Osteocyte (in vitro differentiated cells): ENCODE measurements at regions not wholly inside any gene's neighbourhood (a gene's known extent, or its start where the extent isn't known, plus 50 kb on each side); places are given as distances from the start of the nearest gene placed in this dataset.

Experiments
- DNase-seq: peaks from one replicate; pipeline ENCODE4 v3.0.0; 2021; ENCODE audit warnings: mixed read lengths; ENCODE audit not compliant: unreplicated experiment; ENCODE audit errors: extremely low spot score
- H3K27ac Mint-ChIP-seq: one replicate; pipeline ENCODE4 v1.8.0; 2021; ENCODE audit warnings: mild to moderate bottlenecking, mixed read lengths; ENCODE audit not compliant: unreplicated experiment
- H3K27me3 Mint-ChIP-seq: one replicate; pipeline ENCODE4 v1.8.0; 2021; ENCODE audit warnings: mixed read lengths; ENCODE audit not compliant: unreplicated experiment
- H3K36me3 Mint-ChIP-seq: one replicate; pipeline ENCODE4 v1.8.0; 2021; ENCODE audit warnings: mixed read lengths; ENCODE audit not compliant: unreplicated experiment
- H3K4me1 Mint-ChIP-seq: one replicate; pipeline ENCODE4 v1.8.0; 2021; ENCODE audit warnings: mixed read lengths; ENCODE audit not compliant: unreplicated experiment
- H3K4me3 Mint-ChIP-seq: one replicate; pipeline ENCODE4 v1.8.0; 2021; ENCODE audit warnings: mild to moderate bottlenecking, moderate library complexity, mixed read lengths; ENCODE audit not compliant: unreplicated experiment
- H3K9me3 Mint-ChIP-seq: one replicate; pipeline ENCODE4 v1.8.0; 2021; ENCODE audit warnings: mixed read lengths; ENCODE audit not compliant: unreplicated experiment
- CTCF ChIP-seq: fragments of 200-600 bp; sonication (generic); IDR thresholded peaks from 2 replicates; pipeline ENCODE4 v1.5.0; 2021; ENCODE audit warnings: antibody characterized with exemption, mild to moderate bottlenecking, moderate library complexity

- TF ChIP-seq CTCF: no peak
- peaks cover 1% of the 10 kb centered on the region for H3K4me1 Mint-ChIP-seq
- H3K9me3 Mint-ChIP-seq: no peaks in the 10 kb centered on the region
- no peak for DNase-seq
- H3K4me3 Mint-ChIP-seq: no peak overlapping the region
- no peak overlapping the region for H3K27ac Mint-ChIP-seq
- H3K36me3 Mint-ChIP-seq: no peaks in the 10 kb centered on the region
- H3K27me3 Mint-ChIP-seq: no peaks in the 10 kb centered on the region
Observed at GRCh38 chr13:103303078-103303651, 236.9 kb upstream of the SLC10A2 start.

GRCh38 chr13:103302676-103303075 lies 236.5 kb upstream of the SLC10A2 start:
- TF ChIP-seq CTCF: no peak
- Mint-ChIP-seq H3K4me1 (no peaks in the 10 kb centered on the region), H3K9me3 (no peaks in the 10 kb centered on the region), H3K36me3 (no peaks in the 10 kb centered on the region), H3K27me3 (no peaks in the 10 kb centered on the region), H3K4me3 (no peak overlapping the region), H3K27ac (no peak overlapping the region)
- DNase-seq: no peak

- H3K4me1 Mint-ChIP-seq: no peaks in the 10 kb centered on the region
- DNase-seq: no peak
Observed at GRCh38 chr13:103299079-103299478, 232.9 kb upstream of the SLC10A2 start.

GRCh38 chr13:103297083-103297482 lies 230.9 kb upstream of the SLC10A2 start:
- no peak overlapping the region for H3K4me3 Mint-ChIP-seq
- no peaks in the 10 kb centered on the region for H3K27me3 Mint-ChIP-seq
- no peaks in the 10 kb centered on the region for H3K4me1 Mint-ChIP-seq
- H3K9me3 Mint-ChIP-seq: peaks cover 3% of the 10 kb centered on the region
- peaks cover 2% of the 10 kb centered on the region for H3K36me3 Mint-ChIP-seq
- H3K27ac Mint-ChIP-seq: no peak overlapping the region
- no peak for TF ChIP-seq CTCF
- DNase-seq: no peak

More at GRCh38 chr13:103299079-103299478, 232.9 kb upstream of the SLC10A2 start:
- TF ChIP-seq CTCF: no peak
- Mint-ChIP-seq H3K9me3 (peaks cover 3% of the 10 kb centered on the region), H3K27ac (no peak overlapping the region), H3K27me3 (no peaks in the 10 kb centered on the region), H3K36me3 (peaks cover 2% of the 10 kb centered on the region), H3K4me3 (no peak overlapping the region)

GRCh38 chr13:103291798-103292572 lies 225.8 kb upstream of the SLC10A2 start:
- Mint-ChIP-seq H3K36me3 (no peaks in the 10 kb centered on the region), H3K27ac (no peak overlapping the region), H3K27me3 (no peaks in the 10 kb centered on the region), H3K4me1 (peaks cover 11% of the 10 kb centered on the region), H3K9me3 (peaks cover 3% of the 10 kb centered on the region), H3K4me3 (no peak overlapping the region)
- no peak for TF ChIP-seq CTCF
- DNase-seq: no peak
